ENCODE measurements at regions not wholly inside any gene's neighbourhood (a gene's known extent, or its start where the extent isn't known, plus 50 kb on each side); places are given as distances from the start of the nearest gene placed in this dataset.

DNA sequence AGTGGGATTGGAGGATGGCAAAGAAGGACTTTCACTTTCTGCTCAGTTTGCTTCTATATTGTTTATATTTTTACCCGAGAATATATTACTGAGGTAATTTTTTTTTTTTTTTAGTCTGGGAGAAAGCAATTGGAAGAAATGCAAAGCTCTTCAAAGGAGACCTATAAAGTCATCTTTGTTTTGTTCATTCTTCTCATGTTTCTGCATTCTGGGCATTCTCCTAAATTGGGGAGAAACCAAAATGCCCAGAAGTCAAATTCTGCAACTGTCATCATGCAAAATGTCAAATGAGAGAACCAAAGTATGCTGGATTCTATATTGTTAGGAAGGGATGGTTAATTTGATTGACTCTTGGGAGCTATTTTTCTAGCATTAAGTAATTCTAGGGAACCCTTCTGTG, 168.3 kb upstream of the TSC22D2 start:
- Histone ChIP-seq H3K79me2 (ENCODE audit: low read length) (no peaks in the 10 kb centered on the region), H3K4me1 (ENCODE audit: low read length) (no peaks in the 10 kb centered on the region), H3K9me3 (replicated peaks; ENCODE audit: insufficient read depth, low read length) (no peaks in the 10 kb centered on the region), H3K27me3 (replicated peaks; ENCODE audit: insufficient read depth, low read length) (no peaks in the 10 kb centered on the region), H2AFZ (ENCODE audit: low read length) (no peak overlapping the region), H3K36me3 (replicated peaks; ENCODE audit: insufficient read depth, low read length) (no peaks in the 10 kb centered on the region), H3K9ac (ENCODE audit: low read length) (no peak overlapping the region), H3K9me2 (replicated peaks; ENCODE audit: insufficient read depth, low read length) (no peaks in the 10 kb centered on the region), H3K4me3 (ENCODE audit: low read length) (no peak overlapping the region), H3K27ac (ENCODE audit: low read length) (no peak overlapping the region), H4K20me1 (ENCODE audit: insufficient read depth, low read length) (no peaks in the 10 kb centered on the region), H3F3A (ENCODE audit: insufficient read depth, low read length) (no peaks in the 10 kb centered on the region), H3K4me2 (ENCODE audit: low read depth, low read length) (no peak overlapping the region)
- TF ChIP-seq EZH2phosphoT487 (IDR thresholded peaks at IDR 0.05; ENCODE audit: low read length) (no peak), EZH2 (optimal IDR thresholded peaks at IDR 0.05; ENCODE audit: low read depth, low read length) (no peak)
- TF ChIP-seq, protein P1, sequence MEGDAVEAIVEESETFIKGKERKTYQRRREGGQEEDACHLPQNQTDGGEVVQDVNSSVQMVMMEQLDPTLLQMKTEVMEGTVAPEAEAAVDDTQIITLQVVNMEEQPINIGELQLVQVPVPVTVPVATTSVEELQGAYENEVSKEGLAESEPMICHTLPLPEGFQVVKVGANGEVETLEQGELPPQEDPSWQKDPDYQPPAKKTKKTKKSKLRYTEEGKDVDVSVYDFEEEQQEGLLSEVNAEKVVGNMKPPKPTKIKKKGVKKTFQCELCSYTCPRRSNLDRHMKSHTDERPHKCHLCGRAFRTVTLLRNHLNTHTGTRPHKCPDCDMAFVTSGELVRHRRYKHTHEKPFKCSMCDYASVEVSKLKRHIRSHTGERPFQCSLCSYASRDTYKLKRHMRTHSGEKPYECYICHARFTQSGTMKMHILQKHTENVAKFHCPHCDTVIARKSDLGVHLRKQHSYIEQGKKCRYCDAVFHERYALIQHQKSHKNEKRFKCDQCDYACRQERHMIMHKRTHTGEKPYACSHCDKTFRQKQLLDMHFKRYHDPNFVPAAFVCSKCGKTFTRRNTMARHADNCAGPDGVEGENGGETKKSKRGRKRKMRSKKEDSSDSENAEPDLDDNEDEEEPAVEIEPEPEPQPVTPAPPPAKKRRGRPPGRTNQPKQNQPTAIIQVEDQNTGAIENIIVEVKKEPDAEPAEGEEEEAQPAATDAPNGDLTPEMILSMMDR (IDR thresholded peaks at IDR 0.05; ENCODE audit: low read length) = no peak
- DNase-seq = no peak

DNA sequence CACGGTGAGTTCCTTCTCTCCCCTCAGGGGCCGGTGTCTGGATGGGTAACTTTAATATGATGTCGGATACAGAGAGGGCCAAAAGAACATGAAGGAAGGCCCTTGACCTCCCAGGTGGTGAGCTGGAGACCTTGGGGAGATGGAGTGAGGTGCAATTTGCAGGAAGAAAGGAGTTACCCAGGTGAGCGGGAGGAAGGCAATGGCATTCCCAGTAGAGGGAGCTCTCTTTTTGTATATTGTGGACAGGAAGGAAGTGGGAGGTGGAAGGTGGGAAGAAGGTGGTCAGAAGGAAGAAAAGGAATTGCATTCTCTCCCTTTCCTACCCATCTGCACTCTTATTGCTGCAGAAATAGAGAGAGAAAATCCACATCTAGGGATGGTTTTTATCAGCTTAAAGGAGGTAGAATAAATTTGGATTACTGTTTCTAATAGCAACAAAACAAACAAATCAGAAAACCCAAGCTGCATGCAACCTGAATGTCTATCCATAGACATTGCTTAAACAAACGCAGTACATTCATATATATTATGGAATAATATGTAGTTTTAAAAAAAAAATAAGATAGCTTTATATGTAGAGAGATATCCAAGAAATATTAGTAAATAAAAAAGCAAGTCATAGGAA, 169.0 kb upstream of the TSC22D2 start:
- Histone ChIP-seq H3K4me2 (ENCODE audit: low read depth, low read length) (no peak overlapping the region), H3K9ac (ENCODE audit: low read length) (no peak overlapping the region), H3K79me2 (ENCODE audit: low read length) (no peaks in the 10 kb centered on the region), H2AFZ (ENCODE audit: low read length) (no peak overlapping the region), H3K9me3 (replicated peaks; ENCODE audit: insufficient read depth, low read length) (no peaks in the 10 kb centered on the region), H3K9me2 (replicated peaks; ENCODE audit: insufficient read depth, low read length) (no peaks in the 10 kb centered on the region), H3F3A (ENCODE audit: insufficient read depth, low read length) (no peaks in the 10 kb centered on the region), H3K4me1 (ENCODE audit: low read length) (no peaks in the 10 kb centered on the region), H3K4me3 (ENCODE audit: low read length) (no peak overlapping the region), H3K27ac (ENCODE audit: low read length) (no peak overlapping the region), H3K36me3 (replicated peaks; ENCODE audit: insufficient read depth, low read length) (no peaks in the 10 kb centered on the region), H4K20me1 (ENCODE audit: insufficient read depth, low read length) (no peaks in the 10 kb centered on the region), H3K27me3 (replicated peaks; ENCODE audit: insufficient read depth, low read length) (no peaks in the 10 kb centered on the region)
- no peak for TF ChIP-seq EZH2phosphoT487 (IDR thresholded peaks at IDR 0.05; ENCODE audit: low read length)
- TF ChIP-seq, protein P1 (IDR thresholded peaks at IDR 0.05; ENCODE audit: low read length) = no peak
- TF ChIP-seq EZH2 (optimal IDR thresholded peaks at IDR 0.05; ENCODE audit: low read depth, low read length) = no peak
- no peak for DNase-seq

DNA sequence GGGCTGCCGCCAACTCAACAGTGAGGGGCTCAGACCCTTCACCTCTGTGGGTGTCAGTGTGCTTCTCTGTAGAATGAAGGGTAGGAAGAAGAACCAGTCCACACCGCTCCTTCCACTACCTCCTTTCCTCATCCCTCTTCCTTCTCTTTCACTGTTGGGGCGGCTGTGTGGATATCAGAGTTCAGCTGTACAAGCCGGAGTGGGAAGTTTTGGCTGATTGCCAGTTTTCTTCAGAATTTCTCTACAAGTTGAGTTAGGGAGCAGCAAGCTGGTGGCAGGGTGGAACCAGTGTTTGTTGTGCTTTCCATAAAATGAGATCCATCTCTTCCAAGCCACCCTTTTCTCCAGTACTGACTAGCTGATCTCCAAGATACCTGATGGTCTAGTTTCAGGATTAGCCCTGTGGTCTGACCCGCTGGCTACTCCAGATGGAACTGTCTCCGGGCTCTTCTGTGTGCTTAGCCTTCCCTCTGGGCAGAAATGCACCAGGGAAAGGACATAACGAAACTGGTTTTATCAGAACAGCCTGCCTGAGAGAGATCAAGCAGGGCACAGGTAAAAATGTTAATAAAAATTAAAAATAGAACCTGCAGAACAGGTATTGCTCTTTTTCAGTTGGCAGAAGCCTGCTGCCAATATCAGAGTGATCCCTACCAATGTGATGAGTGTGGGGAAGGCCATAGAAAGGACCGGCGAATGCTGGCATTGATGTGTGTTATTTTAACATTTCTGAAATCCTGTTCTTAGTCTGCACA, 169.9 kb upstream of the TSC22D2 start:
- no peaks in the 10 kb centered on the region for H3K9me3 ChIP-seq (replicated peaks; ENCODE audit: insufficient read depth, low read length)
- H3K9ac ChIP-seq (ENCODE audit: low read length) = no peak overlapping the region
- H4K20me1 ChIP-seq (ENCODE audit: insufficient read depth, low read length) = no peaks in the 10 kb centered on the region
- no peaks in the 10 kb centered on the region for H3K4me1 ChIP-seq (ENCODE audit: low read length)
- H3F3A ChIP-seq (ENCODE audit: insufficient read depth, low read length) = no peaks in the 10 kb centered on the region
- no peak overlapping the region for H3K4me2 ChIP-seq (ENCODE audit: low read depth, low read length)
- TF ChIP-seq EZH2phosphoT487 (IDR thresholded peaks at IDR 0.05; ENCODE audit: low read length) = no peak
- TF ChIP-seq EZH2 (optimal IDR thresholded peaks at IDR 0.05; ENCODE audit: low read depth, low read length) = no peak
- TF ChIP-seq, protein P1 (IDR thresholded peaks at IDR 0.05; ENCODE audit: low read length) = no peak
- no peaks in the 10 kb centered on the region for H3K27me3 ChIP-seq (replicated peaks; ENCODE audit: insufficient read depth, low read length)
- H3K9me2 ChIP-seq (replicated peaks; ENCODE audit: insufficient read depth, low read length) = no peaks in the 10 kb centered on the region
- no peak for DNase-seq
- H2AFZ ChIP-seq (ENCODE audit: low read length) = no peak overlapping the region
- no peak overlapping the region for H3K4me3 ChIP-seq (ENCODE audit: low read length)
- H3K27ac ChIP-seq (ENCODE audit: low read length) = no peak overlapping the region
- no peaks in the 10 kb centered on the region for H3K79me2 ChIP-seq (ENCODE audit: low read length)
- no peaks in the 10 kb centered on the region for H3K36me3 ChIP-seq (replicated peaks; ENCODE audit: insufficient read depth, low read length)
